KBM-7 (cell line): ENCODE measurements at regions not wholly inside any gene's neighbourhood (a gene's known extent, or its start where the extent isn't known, plus 50 kb on each side); places are given as distances from the start of the nearest gene placed in this dataset.
A peak's percentile ranks its signal among the peaks of the same experiment; 100 is the strongest.

ENCODE experiments used
- DNase-seq: peaks from one replicate; pipeline ENCODE4 v3.0.0-alpha.2; 2015
- in situ Hi-C: fragments of 300-500 bp; cut with MboI; formaldehyde crosslinking; loops from 2 replicates; pipeline ENCODE4 v1.14.3; 2020; ENCODE audit warnings: low sequenced_read_pairs, low pct_unique_long_range_greater_than_20kb, mixed read lengths

GRCh38 chr15:34700891-34701427 is 53.8 kb downstream of the GJD2 start:
- DNase-seq: no peak
- in situ Hi-C loops: no loop called here

GRCh38 chr15:34699968-34700640 is 54.7 kb downstream of the GJD2 start:
- no peak for DNase-seq
- in situ Hi-C loops: no loop called here

GRCh38 chr15:34696506-34696905 is 58.3 kb downstream of the GJD2 start:
- DNase-seq: no peak
- in situ Hi-C loops: no loop called here

GRCh38 chr15:34693053-34693744 is 61.6 kb downstream of the GJD2 start:
- in situ Hi-C loops: no loop called here
- no peak for DNase-seq

- no peak for DNase-seq
- in situ Hi-C loops: no loop called here
Observed at GRCh38 chr15:34691034-34691433, 63.8 kb downstream of the GJD2 start.

GRCh38 chr15:34688699-34689098 is 66.1 kb downstream of the GJD2 start:
- in situ Hi-C loops: no loop called here
- DNase-seq: no peak

GRCh38 chr15:34684351-34684750 is 70.4 kb downstream of the GJD2 start:
- no peak for DNase-seq
- in situ Hi-C loops: no loop called here

- in situ Hi-C loops: no loop called here
- no peak for DNase-seq
Observed at GRCh38 chr15:34682674-34683073, 72.1 kb downstream of the GJD2 start.

GRCh38 chr15:34679291-34679690 is 75.5 kb downstream of the GJD2 start:
- in situ Hi-C loops: no loop called here
- DNase-seq: no peak

GRCh38 chr15:34673241-34673640 is 81.6 kb downstream of the GJD2 start:
- no peak for DNase-seq
- in situ Hi-C loops: no loop called here

- DNase-seq: peak; percentile 45
- in situ Hi-C loops: no loop called here
Observed at GRCh38 chr15:34665498-34666116, 82.2 kb upstream of the GOLGA8B start.

- in situ Hi-C loops: no loop called here
- no peak for DNase-seq
Observed at GRCh38 chr15:34664418-34664817, 81.0 kb upstream of the GOLGA8B start.

- in situ Hi-C loops: no loop called here
- no peak for DNase-seq
Observed at GRCh38 chr15:34663101-34663500, 79.7 kb upstream of the GOLGA8B start.

GRCh38 chr15:34659056-34659455 is 75.6 kb upstream of the GOLGA8B start:
- DNase-seq: no peak
- in situ Hi-C loops: no loop called here

GRCh38 chr15:34657469-34658127 is 74.1 kb upstream of the GOLGA8B start:
- in situ Hi-C loops: no loop called here
- no peak for DNase-seq

- DNase-seq: no peak
- in situ Hi-C loops: no loop called here
Observed at GRCh38 chr15:34656005-34656796, 72.8 kb upstream of the GOLGA8B start.

GRCh38 chr15:34655326-34655725 is 71.9 kb upstream of the GOLGA8B start:
- DNase-seq: peak; percentile 49
- in situ Hi-C loops: no loop called here

GRCh38 chr15:34654625-34655024 is 71.2 kb upstream of the GOLGA8B start:
- peak; percentile 65 for DNase-seq
- in situ Hi-C loops: no loop called here

GRCh38 chr15:34653992-34654391 is 70.5 kb upstream of the GOLGA8B start:
- peak; percentile 16 for DNase-seq
- in situ Hi-C loops: no loop called here
